ENCODE measurements at regions not wholly inside any gene's neighbourhood (a gene's known extent, or its start where the extent isn't known, plus 50 kb on each side); places are given as distances from the start of the nearest gene placed in this dataset.

- Histone ChIP-seq H3K79me2 (ENCODE audit: control insufficient read depth, insufficient read depth, low read length) (no peaks in the 10 kb centered on the region), H3K27me3 (replicated peaks in 1 of 4; ENCODE audit: control extremely low read depth in 1 of 4, control insufficient read depth in 3 of 4, insufficient read depth in 4 of 4, low read length in 3 of 4) (peaks cover 0 to 55% (median 42%) of the 10 kb centered on the region in 4 experiments)
- H3K4me3 Mint-ChIP-seq = peak overlapping the region; percentile 23
These were observed 100.9 kb upstream of the PRDM1 start for GRCh38 chr6:105985098-105985815.

DNA sequence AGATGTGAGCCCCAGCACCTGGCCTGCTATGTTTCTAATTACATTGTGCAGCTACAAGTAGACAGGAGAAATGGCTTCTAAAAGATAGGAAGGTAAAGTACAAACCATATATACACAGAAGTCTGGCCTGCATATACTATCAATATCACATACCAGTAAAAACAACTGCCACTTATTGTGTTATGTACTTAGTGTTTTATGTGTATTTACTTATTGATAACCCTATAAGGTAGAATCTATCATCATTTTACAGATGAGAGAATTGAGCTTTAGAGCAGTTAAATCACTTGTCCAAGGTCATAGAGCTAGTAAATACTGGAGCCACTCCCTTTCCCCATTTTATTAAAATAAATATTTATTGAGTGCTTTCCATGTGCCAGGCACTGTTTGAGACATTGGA is 102.4 kb upstream of the PRDM1 start:
- H3K79me2 ChIP-seq (ENCODE audit: control insufficient read depth, insufficient read depth, low read length) = no peaks in the 10 kb centered on the region
- no peak overlapping the region for H3K9ac ChIP-seq (ENCODE audit: low read length)
- H3K4me1 ChIP-seq (ENCODE audit: control insufficient read depth in 2 of 2, insufficient read depth in 2 of 2, low read length in 2 of 2) = peaks cover 26 to 27% of the 10 kb centered on the region in 2 donors
- intact Hi-C loops (cut with micrococcal nuclease) = loop anchor here (1.0 kb wide), 1 partner anchor 8 kb away; no protein-coding TSS in a partner anchor
- no peaks in the 10 kb centered on the region for H4K20me1 ChIP-seq (ENCODE audit: control insufficient read depth, insufficient read depth, low read length, poor library complexity, severe bottlenecking)
- peaks cover 0 to 54% (median 43%) of the 10 kb centered on the region in 4 experiments for H3K27me3 ChIP-seq (replicated peaks in 1 of 4; ENCODE audit: control extremely low read depth in 1 of 4, control insufficient read depth in 3 of 4, insufficient read depth in 4 of 4, low read length in 3 of 4)
- Mint-ChIP-seq H3K9me3 (ENCODE audit: insufficient read depth) (no peaks in the 10 kb centered on the region), H3K27ac (no peak overlapping the region), H3K4me1 (peaks cover 17% of the 10 kb centered on the region), H3K4me3 (no peak overlapping the region), H3K27me3 (peaks cover 63% of the 10 kb centered on the region)
- H3K27ac ChIP-seq (ENCODE audit: low read length in 2 of 2) = no peak overlapping the region
- ATAC-seq (ENCODE audit: low read depth) = no peak
- H2AFZ ChIP-seq (ENCODE audit: insufficient read depth, low read depth, low read length, poor library complexity, severe bottlenecking) = no peak overlapping the region
- CTCF ChIA-PET = no interaction called here
- TF ChIP-seq EZH2 (IDR thresholded peaks at IDR 0.05; ENCODE audit: borderline replicate concordance, insufficient read depth, low read depth, low read length, poor library complexity, severe bottlenecking) = no peak
- TF ChIP-seq, protein P1, sequence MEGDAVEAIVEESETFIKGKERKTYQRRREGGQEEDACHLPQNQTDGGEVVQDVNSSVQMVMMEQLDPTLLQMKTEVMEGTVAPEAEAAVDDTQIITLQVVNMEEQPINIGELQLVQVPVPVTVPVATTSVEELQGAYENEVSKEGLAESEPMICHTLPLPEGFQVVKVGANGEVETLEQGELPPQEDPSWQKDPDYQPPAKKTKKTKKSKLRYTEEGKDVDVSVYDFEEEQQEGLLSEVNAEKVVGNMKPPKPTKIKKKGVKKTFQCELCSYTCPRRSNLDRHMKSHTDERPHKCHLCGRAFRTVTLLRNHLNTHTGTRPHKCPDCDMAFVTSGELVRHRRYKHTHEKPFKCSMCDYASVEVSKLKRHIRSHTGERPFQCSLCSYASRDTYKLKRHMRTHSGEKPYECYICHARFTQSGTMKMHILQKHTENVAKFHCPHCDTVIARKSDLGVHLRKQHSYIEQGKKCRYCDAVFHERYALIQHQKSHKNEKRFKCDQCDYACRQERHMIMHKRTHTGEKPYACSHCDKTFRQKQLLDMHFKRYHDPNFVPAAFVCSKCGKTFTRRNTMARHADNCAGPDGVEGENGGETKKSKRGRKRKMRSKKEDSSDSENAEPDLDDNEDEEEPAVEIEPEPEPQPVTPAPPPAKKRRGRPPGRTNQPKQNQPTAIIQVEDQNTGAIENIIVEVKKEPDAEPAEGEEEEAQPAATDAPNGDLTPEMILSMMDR (IDR thresholded peaks at IDR 0.05) = no peak
- H3K9me3 ChIP-seq (ENCODE audit: control extremely low read depth in 1 of 3, control insufficient read depth in 2 of 3, insufficient read depth in 1 of 3, low read length in 2 of 3) = peaks cover 0 to 26% (median 0%) of the 10 kb centered on the region in 3 donors
- H3K4me2 ChIP-seq (replicated peaks; ENCODE audit: low read depth, low read length, poor library complexity, severe bottlenecking) = no peak overlapping the region
- no peaks in the 10 kb centered on the region for H3K36me3 ChIP-seq (replicated peaks in 1 of 2; ENCODE audit: control extremely low read depth in 1 of 2, control insufficient read depth in 1 of 2, extremely low read depth in 1 of 2, insufficient read depth in 2 of 2, low read length in 1 of 2)
- no peak for DNase-seq
- no peak overlapping the region for H3K4me3 ChIP-seq (ENCODE audit: control extremely low read depth in 1 of 5, extremely low read depth in 1 of 5, insufficient read depth in 1 of 5, low read depth in 2 of 5, low read length in 4 of 5)
- POLR2A ChIA-PET = no interaction called here

More at GRCh38 chr6:105985098-105985815, 100.9 kb upstream of the PRDM1 start:
- peak overlapping the region; percentile 71 for H3K4me2 ChIP-seq (replicated peaks; ENCODE audit: low read depth, low read length, poor library complexity, severe bottlenecking)
- peaks cover 17% of the 10 kb centered on the region for H3K4me1 Mint-ChIP-seq
- H3K9ac ChIP-seq (ENCODE audit: low read length) = no peak overlapping the region
- no peaks in the 10 kb centered on the region for H3K36me3 ChIP-seq (replicated peaks in 1 of 2; ENCODE audit: control extremely low read depth in 1 of 2, control insufficient read depth in 1 of 2, extremely low read depth in 1 of 2, insufficient read depth in 2 of 2, low read length in 1 of 2)
- H3K4me1 ChIP-seq (ENCODE audit: control insufficient read depth in 2 of 2, insufficient read depth in 2 of 2, low read length in 2 of 2) = peaks cover 26 to 27% of the 10 kb centered on the region in 2 donors
- H3K27ac ChIP-seq (ENCODE audit: low read length in 2 of 2) = no peak overlapping the region
- WGBS (ENCODE audit: insufficient coverage) = 63% methylated on average over 4 of the region's 5 CpGs
- H3K9me3 ChIP-seq (ENCODE audit: control extremely low read depth in 1 of 3, control insufficient read depth in 2 of 3, insufficient read depth in 1 of 3, low read length in 2 of 3) = peaks cover 0 to 26% (median 0%) of the 10 kb centered on the region in 3 donors
- TF ChIP-seq, protein P1 (IDR thresholded peaks at IDR 0.05) = no peak
- no peak for TF ChIP-seq EZH2 (IDR thresholded peaks at IDR 0.05; ENCODE audit: borderline replicate concordance, insufficient read depth, low read depth, low read length, poor library complexity, severe bottlenecking)
- peaks cover 70% of the 10 kb centered on the region for H3K27me3 Mint-ChIP-seq
- H3K9me3 Mint-ChIP-seq (ENCODE audit: insufficient read depth) = no peaks in the 10 kb centered on the region
- ChIA-PET POLR2A (no interaction called here), CTCF (no interaction called here)
- H3K4me3 ChIP-seq (ENCODE audit: control extremely low read depth in 1 of 5, extremely low read depth in 1 of 5, insufficient read depth in 1 of 5, low read depth in 2 of 5, low read length in 4 of 5) = no peak overlapping the region
- H4K20me1 ChIP-seq (ENCODE audit: control insufficient read depth, insufficient read depth, low read length, poor library complexity, severe bottlenecking) = no peaks in the 10 kb centered on the region
- DNase-seq = no peak
- intact Hi-C loops (cut with micrococcal nuclease) = no loop called here
- peak overlapping the region; percentile 41 for H2AFZ ChIP-seq (ENCODE audit: insufficient read depth, low read depth, low read length, poor library complexity, severe bottlenecking)
- no peak overlapping the region for H3K27ac Mint-ChIP-seq
- ATAC-seq (ENCODE audit: low read depth) = no peak
